BE2C (cell line): ENCODE measurements at regions not wholly inside any gene's neighbourhood (a gene's known extent, or its start where the extent isn't known, plus 50 kb on each side); places are given as distances from the start of the nearest gene placed in this dataset.

Source experiments
- DNase-seq: peaks from one replicate; pipeline ENCODE4 v3.0.0-alpha.2; 2020
- H3K27me3 ChIP-seq: fragments of 250-450 bp; sonication (Bioruptor Pico); 2 replicates; pipeline ENCODE4 v1.5.1; 2020; ENCODE audit warnings: mild to moderate bottlenecking
- H3K36me3 ChIP-seq: fragments of 250-450 bp; sonication (Bioruptor Pico); 2 replicates; pipeline ENCODE4 v1.5.1; 2020; ENCODE audit warnings: mild to moderate bottlenecking
- H3K4me1 ChIP-seq: fragments of 250-450 bp; sonication (Bioruptor Pico); 2 replicates; pipeline ENCODE4 v1.5.1; 2020
- H3K4me3 ChIP-seq: 2 replicates; pipeline ENCODE4 v1.5.1; 2011; ENCODE audit warnings: low read depth, low read length
- H3K9me3 ChIP-seq: fragments of 250-450 bp; sonication (Bioruptor Pico); 2 replicates; pipeline ENCODE4 v1.5.1; 2020
- TF ChIP-seq, protein P1 (sequence below): IDR thresholded peaks from 2 replicates; pipeline ENCODE4 v1.5.1; 2012; ENCODE audit warnings: mild to moderate bottlenecking, low read depth, low read length

DNA sequence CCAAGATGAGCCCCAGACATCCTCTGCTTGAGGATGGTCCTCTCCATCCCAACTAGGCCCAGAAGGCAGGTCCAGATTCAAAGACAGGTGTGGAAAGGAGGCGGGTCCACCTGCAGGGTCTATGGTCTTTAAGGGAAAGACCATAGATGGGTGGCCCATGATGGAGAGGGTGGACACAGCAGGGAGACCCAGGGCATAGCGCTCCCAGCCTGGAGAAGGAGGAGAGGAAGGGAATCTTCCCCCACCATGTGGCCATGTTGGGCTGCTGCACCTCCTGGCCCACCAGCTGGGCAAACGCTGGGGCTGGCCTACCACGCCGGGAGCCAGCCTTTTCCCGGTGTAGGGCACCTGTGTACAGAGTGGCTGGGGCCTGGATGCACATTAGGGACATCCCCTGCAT, 265.2 kb upstream of the TLE3 start:
- DNase-seq = peak; percentile 80
- TF ChIP-seq, protein P1, sequence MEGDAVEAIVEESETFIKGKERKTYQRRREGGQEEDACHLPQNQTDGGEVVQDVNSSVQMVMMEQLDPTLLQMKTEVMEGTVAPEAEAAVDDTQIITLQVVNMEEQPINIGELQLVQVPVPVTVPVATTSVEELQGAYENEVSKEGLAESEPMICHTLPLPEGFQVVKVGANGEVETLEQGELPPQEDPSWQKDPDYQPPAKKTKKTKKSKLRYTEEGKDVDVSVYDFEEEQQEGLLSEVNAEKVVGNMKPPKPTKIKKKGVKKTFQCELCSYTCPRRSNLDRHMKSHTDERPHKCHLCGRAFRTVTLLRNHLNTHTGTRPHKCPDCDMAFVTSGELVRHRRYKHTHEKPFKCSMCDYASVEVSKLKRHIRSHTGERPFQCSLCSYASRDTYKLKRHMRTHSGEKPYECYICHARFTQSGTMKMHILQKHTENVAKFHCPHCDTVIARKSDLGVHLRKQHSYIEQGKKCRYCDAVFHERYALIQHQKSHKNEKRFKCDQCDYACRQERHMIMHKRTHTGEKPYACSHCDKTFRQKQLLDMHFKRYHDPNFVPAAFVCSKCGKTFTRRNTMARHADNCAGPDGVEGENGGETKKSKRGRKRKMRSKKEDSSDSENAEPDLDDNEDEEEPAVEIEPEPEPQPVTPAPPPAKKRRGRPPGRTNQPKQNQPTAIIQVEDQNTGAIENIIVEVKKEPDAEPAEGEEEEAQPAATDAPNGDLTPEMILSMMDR = peak; percentile 88
- no peak overlapping the region for H3K4me3 ChIP-seq
- peaks cover 13% of the 10 kb centered on the region for H3K4me1 ChIP-seq
- H3K27me3 ChIP-seq = no peaks in the 10 kb centered on the region
- no peaks in the 10 kb centered on the region for H3K36me3 ChIP-seq
- no peaks in the 10 kb centered on the region for H3K9me3 ChIP-seq

- H3K36me3 ChIP-seq = no peaks in the 10 kb centered on the region
- no peak for DNase-seq
- no peaks in the 10 kb centered on the region for H3K9me3 ChIP-seq
- no peaks in the 10 kb centered on the region for H3K27me3 ChIP-seq
- peaks cover 13% of the 10 kb centered on the region for H3K4me1 ChIP-seq
- TF ChIP-seq, protein P1 = no peak
- no peak overlapping the region for H3K4me3 ChIP-seq
Measured at GRCh38 chr15:70362350-70362749, 264.6 kb upstream of the TLE3 start.

DNA sequence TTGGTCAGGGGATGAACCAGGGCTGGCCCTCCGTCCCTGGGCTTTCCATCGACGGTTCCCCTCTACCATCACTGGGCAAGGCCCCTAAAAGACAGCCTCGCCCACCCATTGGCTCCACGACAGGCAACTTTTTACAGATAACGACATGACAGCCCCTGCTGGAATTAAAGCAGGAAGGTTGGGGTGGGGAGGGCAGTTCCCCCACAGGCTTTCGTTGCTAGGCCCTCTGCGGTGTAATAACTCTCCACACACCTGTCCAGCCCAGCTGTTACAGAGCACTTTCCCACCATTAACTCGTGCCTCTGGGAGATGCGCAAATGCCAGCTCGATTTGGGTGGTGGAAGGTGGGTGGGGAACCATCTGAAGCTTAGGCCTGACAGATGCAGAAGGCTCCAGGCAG, 264.2 kb upstream of the TLE3 start:
- TF ChIP-seq, protein P1 = no peak
- Histone ChIP-seq H3K27me3 (no peaks in the 10 kb centered on the region), H3K4me1 (peaks cover 17% of the 10 kb centered on the region), H3K4me3 (no peak overlapping the region), H3K9me3 (no peaks in the 10 kb centered on the region), H3K36me3 (no peaks in the 10 kb centered on the region)
- DNase-seq = no peak

GRCh38 chr15:70361106-70361505, 263.4 kb upstream of the TLE3 start:
- TF ChIP-seq, protein P1 = no peak
- H3K27me3 ChIP-seq = no peaks in the 10 kb centered on the region
- no peaks in the 10 kb centered on the region for H3K36me3 ChIP-seq
- no peak for DNase-seq
- no peak overlapping the region for H3K4me3 ChIP-seq
- peaks cover 19% of the 10 kb centered on the region for H3K4me1 ChIP-seq
- no peaks in the 10 kb centered on the region for H3K9me3 ChIP-seq

GRCh38 chr15:70358871-70359647, 261.3 kb upstream of the TLE3 start:
- DNase-seq = no peak
- Histone ChIP-seq H3K9me3 (no peaks in the 10 kb centered on the region), H3K27me3 (no peaks in the 10 kb centered on the region), H3K4me3 (no peak overlapping the region), H3K4me1 (peaks cover 19% of the 10 kb centered on the region), H3K36me3 (no peaks in the 10 kb centered on the region)
- TF ChIP-seq, protein P1 = no peak

GRCh38 chr15:70358011-70358819, 260.5 kb upstream of the TLE3 start:
- no peaks in the 10 kb centered on the region for H3K36me3 ChIP-seq
- TF ChIP-seq, protein P1 = no peak
- H3K9me3 ChIP-seq = no peaks in the 10 kb centered on the region
- no peak for DNase-seq
- no peak overlapping the region for H3K4me3 ChIP-seq
- peaks cover 19% of the 10 kb centered on the region for H3K4me1 ChIP-seq
- H3K27me3 ChIP-seq = no peaks in the 10 kb centered on the region
